ENCODE measurements at regions not wholly inside any gene's neighbourhood (a gene's known extent, or its start where the extent isn't known, plus 50 kb on each side); places are given as distances from the start of the nearest gene placed in this dataset.

- TF ChIP-seq CTCF (IDR thresholded peaks at IDR 0.05) = no peak
- TF ChIP-seq POLR2A (IDR thresholded peaks at IDR 0.05) = no peak
- no peak for TF ChIP-seq POLR2AphosphoS5 (IDR thresholded peaks at IDR 0.05)
- TF ChIP-seq EP300 (IDR thresholded peaks at IDR 0.05; ENCODE audit: low read depth) = no peak
These were observed 65.6 kb downstream of the IFI44 start for GRCh38 chr1:78715181-78715661.
